HPDE6-E6E7 (cell line): ENCODE measurements at regions not wholly inside any gene's neighbourhood (a gene's known extent, or its start where the extent isn't known, plus 50 kb on each side); places are given as distances from the start of the nearest gene placed in this dataset.
"Not testable (repeated sequence)": the region's sequence is repeated elsewhere in the genome, so short reads cannot be mapped to it uniquely, and the experiment has no call there.

Source experiments
- DNase-seq: peaks from one replicate; pipeline ENCODE4 v3.0.0; 2011; ENCODE audit warnings: missing footprints; ENCODE audit errors: extremely low spot score

DNA sequence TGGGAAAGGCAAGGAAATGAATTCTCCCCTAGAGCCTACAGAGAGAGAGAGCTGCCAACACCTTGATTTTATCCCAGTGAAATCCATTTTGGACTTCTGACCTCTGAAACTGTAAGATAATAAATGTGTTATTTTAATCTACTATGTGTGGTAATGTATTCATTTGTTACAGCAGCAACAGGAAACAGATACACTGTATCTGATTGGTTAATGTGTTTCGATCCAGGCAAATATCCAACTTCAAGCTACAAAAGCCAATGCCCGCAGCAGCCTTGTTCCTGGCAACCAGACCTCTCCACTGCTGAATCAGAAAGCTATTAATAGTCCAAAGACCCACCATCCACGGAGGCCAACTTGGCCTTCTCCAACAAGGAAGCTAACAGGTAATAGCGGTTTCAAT lies 318.1 kb downstream of the PTTG2 start:
- no peak for DNase-seq

- no peak for DNase-seq
These were observed 318.9 kb downstream of the PTTG2 start for GRCh38 chr4:38279077-38279476.

- DNase-seq: no peak
These were observed 319.6 kb downstream of the PTTG2 start for GRCh38 chr4:38279650-38280322.

DNA sequence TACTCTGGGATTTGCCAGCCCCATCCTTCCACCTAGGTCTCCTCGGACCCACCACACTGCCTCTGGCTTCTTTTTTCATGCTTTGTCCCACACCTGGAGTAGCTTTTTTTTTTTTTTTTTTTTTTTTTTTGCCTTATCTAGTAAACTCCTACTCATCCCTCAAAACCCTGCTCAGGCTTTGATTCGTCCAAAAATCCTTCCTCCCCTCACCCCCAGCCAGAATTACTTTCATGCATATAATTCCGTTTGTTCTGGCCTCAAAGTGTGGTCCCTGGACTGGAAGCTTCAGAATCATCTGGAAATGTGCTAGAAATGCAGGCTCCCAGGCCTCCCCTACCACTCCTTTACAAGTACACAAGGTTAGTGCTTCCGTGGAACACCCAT lies 320.1 kb downstream of the PTTG2 start:
- no peak for DNase-seq

DNA sequence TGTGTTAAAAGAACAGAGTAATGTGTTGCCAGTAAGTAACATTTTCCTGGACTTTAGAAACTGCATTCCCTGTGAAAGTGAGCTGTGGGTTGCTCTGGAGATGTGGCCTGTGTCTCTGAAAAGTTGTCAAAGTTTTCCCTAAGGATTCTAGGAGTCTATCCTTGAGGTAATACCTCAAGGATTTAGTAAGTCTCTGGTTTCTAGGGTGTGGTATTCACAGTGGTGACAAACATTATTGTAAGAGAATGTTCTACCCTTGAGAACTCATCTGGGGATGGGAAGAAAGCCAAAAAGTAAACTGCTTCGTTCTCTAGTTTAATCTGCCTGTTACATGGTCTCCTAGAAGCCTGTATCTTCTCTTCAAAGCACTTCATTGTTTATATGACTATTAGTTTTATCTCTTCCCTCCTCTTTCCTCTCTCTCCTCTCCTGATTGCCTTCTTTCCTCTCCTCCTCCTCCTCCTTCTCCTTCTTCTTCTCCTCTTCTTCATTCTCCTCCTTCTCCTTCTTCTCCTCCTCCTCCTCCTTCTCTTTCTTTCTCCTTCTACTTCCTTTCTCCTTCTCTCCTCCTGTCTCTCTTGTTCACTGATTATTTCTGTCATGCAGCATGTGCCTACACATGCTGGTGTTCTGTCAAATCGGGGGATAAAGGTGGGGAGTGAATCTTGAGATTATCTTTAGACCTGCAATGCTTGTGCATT lies 321.3 kb downstream of the PTTG2 start:
- no peak for DNase-seq

- no peak for DNase-seq
These were observed 323.5 kb downstream of the PTTG2 start for GRCh38 chr4:38283724-38284123.

- DNase-seq: no peak
These were observed 324.3 kb downstream of the PTTG2 start for GRCh38 chr4:38284294-38285030.

GRCh38 chr4:38287101-38287851 lies 327.1 kb downstream of the PTTG2 start:
- DNase-seq: no peak

- DNase-seq: no peak
These were observed 329.4 kb downstream of the PTTG2 start for GRCh38 chr4:38289553-38289952.

DNA sequence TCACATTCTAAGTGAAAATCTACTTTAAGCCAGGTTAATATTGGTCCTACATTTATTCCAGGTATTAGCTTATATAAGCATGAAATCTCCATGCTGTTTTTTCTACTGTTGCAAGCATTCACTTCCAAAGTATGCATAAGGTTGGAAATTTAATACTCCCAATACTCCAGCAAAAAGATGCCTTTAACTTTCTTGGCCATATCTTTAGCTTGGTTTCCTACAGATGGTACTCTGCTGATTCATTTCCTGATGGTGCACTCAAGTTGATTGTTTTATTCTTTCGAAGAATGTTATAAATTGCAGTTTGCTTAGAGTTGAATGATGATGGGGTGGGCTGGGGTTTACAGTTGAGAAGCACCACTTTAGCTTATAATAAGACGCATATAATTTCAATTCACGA lies 330.2 kb downstream of the PTTG2 start:
- DNase-seq: no peak

DNA sequence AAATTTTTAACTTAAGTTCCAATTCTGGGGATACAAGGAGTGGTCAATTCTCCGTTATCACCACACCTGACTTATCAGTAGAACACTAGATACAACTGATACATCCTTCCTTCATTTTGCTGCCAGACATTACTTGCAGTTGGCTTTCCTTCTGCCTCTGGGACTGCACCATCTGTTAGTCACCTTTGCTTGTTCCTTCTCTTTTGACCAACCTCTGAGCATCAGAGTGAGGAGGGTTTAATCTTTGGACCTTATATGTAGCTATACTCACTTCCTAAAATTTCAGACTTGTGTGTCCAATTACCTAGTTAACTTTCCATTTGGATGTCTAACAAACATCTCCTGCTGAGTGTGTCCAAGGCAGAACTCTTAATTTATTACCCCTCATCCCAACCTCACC lies 330.7 kb downstream of the PTTG2 start:
- no peak for DNase-seq

DNA sequence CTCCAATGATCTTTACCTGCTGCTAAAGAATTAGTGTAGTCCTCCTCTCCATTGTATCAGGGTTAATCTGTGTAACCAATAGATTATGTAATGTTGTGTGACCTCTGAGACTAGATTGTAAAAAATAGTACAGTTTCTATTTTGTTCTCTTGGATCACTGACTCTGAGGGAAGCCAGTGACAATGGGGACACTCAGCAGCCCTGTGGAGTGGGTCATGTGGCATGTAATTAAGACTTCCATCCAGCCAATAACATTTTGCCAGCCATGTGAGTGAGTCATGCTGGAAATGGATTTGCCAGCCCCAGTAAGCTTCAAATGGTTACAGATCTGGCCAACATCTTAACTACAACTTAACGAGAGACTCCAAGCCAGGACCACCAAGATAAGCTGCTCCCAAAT lies 332.3 kb downstream of the PTTG2 start:
- DNase-seq: no peak

DNA sequence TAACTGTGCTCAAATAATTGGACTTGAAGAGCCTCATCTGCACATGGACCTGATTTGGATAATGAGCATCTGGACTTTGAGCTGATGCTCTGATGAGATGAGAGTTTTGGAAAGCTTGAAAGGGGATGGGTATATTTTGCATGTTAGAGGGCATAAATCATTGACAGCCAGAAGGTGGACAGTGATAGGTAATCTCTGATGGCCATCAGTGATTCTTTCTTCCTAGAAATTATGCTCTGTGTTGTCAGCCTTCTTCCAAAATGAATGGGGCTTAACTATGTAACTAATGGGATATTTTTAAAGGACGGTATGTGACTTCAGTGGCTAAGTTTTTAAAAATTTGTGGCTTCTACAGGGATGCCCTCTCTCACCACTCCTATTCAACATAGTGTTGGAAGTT lies 334.0 kb downstream of the PTTG2 start:
- DNase-seq: no peak

- DNase-seq: no peak
These were observed 336.9 kb downstream of the PTTG2 start for GRCh38 chr4:38297061-38297460.

- DNase-seq: no peak
These were observed 338.9 kb downstream of the PTTG2 start for GRCh38 chr4:38298868-38299713.

GRCh38 chr4:38302910-38303309 lies 342.7 kb downstream of the PTTG2 start:
- DNase-seq: no peak

DNA sequence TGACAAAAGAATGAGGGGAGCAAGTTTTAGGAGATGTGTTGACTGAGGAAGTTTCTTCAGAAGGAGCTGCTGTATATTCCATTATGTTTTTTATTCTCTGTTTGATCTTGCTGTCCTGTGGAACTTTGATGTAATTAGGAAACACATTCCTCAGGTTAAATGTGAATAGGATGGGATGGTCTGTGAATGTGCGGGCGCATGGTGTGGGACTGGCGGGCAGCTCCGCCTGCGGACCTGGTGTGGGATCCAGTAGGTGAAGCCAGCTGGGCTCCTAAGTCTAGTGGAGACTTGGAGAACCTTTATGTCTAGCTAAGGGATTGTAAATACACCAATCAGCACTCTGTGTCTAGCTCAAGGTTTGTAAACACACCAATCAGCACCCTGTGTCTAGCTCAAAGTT lies 344.3 kb downstream of the PTTG2 start:
- DNase-seq: not testable (repeated sequence)

DNA sequence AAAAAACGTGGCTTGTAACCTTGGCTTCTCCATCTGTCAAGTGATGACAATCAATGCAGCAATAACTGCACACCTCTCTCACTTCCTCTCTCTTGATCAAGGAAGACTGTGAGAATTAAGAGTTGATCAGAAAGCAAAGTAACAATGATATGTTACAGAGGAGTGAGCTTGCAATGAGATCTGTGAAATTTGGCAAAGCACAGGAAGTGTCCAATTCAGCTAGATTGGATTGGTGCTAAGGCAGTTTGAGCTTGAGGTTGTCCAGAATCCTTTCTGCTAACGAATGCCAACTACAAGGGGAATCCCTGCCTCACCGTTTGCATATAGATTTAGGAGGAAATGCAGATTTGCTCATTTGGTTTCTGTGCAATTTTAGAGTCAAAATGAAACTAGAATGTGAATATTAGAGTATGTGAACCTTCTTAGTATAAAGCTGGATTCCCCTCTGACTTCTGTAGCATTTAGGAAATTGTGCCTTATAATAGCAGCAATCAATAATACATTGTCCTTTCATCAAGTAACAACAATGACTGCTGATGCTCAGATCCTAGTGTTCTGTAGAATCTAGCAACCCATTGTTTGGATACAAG lies 346.4 kb downstream of the PTTG2 start:
- DNase-seq: no peak

- peak; percentile 61 for DNase-seq
These were observed 348.6 kb downstream of the PTTG2 start for GRCh38 chr4:38308728-38309311.

GRCh38 chr4:38309471-38309870 lies 349.3 kb downstream of the PTTG2 start:
- DNase-seq: no peak
